Stimulated activated CD4-positive, alpha-beta T cell treated with anti-CD3 and anti-CD28 coated beads, Interleukin-1b, Interleukin-23, amount 100 ng/mL, for 4 hours (primary cell): ENCODE measurements at regions not wholly inside any gene's neighbourhood (a gene's known extent, or its start where the extent isn't known, plus 50 kb on each side); places are given as distances from the start of the nearest gene placed in this dataset.

ENCODE experiments used
- DNase-seq, 2 donors: peaks; one replicate each; pipeline ENCODE4 v3.0.0-alpha.2; 2020; ENCODE audit warnings: low read depth in 2 of 2

- no peak for DNase-seq
These were observed 329.5 kb downstream of the RPS24 start for GRCh38 chr10:78363190-78363589.

- no peak for DNase-seq
These were observed 332.0 kb downstream of the RPS24 start for GRCh38 chr10:78365694-78366093.

DNA sequence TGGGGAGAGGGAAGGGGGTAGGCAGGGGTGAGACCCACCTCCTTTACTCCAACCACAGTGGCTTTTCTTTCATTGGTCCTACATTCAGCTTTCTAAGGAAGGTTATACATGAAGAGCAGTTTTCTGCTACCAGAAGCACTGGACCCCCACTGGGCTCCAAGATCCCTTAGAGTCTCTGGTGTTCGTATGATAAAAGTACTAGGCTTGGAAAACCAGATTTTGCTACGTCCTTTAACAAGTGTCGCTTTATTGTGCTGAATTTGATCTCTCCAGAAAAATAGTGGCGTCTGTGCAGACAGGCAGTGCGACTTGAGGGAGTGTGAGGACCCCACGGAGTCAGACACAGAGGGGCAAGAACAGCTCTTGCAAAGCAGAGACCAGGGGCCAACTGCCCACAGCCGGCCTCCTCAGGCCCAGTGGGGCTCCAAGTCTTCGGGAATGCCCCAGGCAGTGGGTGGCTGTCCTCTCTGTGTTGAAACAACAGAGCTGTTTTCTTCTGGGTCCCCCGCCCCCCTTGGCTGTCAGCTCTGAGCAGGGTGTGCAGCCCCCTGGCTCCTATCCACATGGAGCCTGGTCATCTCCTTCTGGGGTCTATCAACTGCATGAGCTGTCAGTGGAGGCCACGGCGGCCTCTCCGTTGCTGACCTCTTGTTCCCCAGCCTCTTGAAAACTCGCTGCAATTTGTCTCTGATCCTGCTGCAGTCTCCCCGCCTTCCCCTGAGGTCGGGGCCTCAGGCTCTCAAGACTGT is 333.2 kb downstream of the RPS24 start:
- no peak for DNase-seq

- no peak for DNase-seq
These were observed 334.1 kb downstream of the RPS24 start for GRCh38 chr10:78367751-78368150.

DNA sequence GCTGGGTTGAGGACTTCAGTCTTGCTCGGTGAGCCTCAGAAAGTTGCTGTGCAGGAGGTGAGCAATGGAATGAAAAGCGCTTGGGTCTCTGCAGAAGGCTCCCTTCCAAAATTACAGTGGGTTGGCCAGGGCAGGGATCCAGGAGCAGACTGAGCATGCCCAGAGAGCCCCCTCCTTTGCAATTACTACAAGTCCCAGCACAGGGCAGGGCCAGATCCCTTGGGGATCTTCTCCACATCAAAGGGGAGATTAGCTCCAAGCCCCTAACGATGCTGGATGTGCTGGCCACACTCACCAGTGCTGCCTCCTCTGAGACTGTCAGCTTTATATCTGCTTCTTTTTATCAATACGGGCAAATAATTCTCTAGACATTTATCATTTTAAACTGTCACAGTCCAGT is 337.5 kb downstream of the RPS24 start:
- DNase-seq, result no peak

DNA sequence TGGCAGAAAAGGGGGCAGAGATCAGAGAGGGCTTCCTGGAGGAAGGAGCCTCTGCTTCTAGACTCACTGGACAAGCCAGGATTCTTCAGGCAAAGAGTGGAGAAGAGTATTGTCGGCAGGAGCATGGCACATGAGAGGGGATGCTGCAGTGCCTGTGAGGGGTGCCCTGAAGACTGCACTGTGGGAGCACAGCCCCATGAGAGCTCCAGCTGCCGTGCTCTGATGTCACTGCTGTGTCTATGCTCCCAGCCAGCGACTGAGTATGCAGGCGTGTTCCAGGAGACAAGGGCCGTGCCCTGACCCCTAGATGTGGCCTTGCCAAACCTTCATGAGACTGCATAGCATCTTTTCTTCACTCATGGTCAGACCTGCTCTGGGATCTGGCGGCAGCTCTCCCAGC is 339.1 kb downstream of the RPS24 start:
- no peak for DNase-seq

DNA sequence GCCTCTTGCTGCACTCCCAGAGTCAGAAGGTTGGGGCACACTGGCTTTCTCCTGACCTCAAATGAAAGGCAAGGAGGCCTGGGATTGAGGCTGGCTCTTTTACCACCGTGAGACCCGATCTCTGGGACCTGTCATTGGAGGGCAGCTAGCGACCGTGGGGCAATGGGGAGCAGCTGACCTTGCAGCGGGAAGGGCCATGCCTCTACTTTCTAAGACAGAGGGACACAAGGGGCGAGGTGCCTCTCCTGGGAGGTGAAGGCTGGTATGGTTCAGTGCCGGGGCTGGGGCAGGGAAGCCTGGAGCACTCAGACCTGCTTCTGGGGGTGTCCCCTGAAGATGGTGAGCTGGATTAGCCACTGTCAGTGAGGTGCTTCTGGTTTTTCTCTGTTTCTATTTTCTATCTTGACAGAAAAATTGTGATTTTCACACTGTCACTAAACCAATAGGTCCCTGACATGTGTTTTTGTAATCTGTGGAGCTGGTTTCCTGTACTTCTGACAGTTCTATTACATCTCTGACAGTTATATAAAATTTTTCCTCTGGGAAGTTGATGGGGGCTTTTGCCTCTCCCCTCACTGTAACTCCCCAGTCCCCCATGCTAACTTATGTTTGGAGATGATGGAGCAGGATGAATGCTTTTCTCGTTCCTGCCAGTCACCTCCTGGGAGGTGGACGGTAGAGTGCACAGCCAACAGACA is 340.8 kb downstream of the RPS24 start:
- DNase-seq, result no peak

- no peak for DNase-seq
These were observed 342.5 kb downstream of the RPS24 start for GRCh38 chr10:78375854-78376785.

- no peak for DNase-seq
These were observed 343.7 kb downstream of the RPS24 start for GRCh38 chr10:78377356-78377755.

DNA sequence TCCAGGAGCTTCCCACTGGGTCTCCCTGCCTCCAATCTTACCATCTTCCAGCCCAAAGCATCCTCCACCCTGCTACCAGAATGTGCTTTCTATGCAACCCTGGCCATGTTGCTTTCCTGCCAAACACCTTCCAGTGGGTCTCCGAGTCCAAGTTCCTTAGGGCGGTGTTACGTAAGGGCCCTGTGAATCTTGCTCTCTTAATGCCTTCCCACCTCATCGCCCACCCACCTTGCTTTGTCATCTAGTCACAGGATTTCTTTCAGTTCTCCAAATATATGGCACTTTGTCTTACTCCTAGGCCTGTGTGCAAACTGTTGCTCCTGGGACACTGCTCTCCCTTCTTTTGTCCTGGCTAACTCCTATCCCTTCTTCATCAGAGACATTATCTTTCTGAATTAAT is 344.5 kb downstream of the RPS24 start:
- no peak for DNase-seq

- no peak for DNase-seq
These were observed 347.4 kb downstream of the RPS24 start for GRCh38 chr10:78381107-78381506.

- no peak for DNase-seq
These were observed 348.4 kb downstream of the RPS24 start for GRCh38 chr10:78382047-78382446.

- no peak for DNase-seq
These were observed 349.1 kb downstream of the RPS24 start for GRCh38 chr10:78382772-78383171.

DNA sequence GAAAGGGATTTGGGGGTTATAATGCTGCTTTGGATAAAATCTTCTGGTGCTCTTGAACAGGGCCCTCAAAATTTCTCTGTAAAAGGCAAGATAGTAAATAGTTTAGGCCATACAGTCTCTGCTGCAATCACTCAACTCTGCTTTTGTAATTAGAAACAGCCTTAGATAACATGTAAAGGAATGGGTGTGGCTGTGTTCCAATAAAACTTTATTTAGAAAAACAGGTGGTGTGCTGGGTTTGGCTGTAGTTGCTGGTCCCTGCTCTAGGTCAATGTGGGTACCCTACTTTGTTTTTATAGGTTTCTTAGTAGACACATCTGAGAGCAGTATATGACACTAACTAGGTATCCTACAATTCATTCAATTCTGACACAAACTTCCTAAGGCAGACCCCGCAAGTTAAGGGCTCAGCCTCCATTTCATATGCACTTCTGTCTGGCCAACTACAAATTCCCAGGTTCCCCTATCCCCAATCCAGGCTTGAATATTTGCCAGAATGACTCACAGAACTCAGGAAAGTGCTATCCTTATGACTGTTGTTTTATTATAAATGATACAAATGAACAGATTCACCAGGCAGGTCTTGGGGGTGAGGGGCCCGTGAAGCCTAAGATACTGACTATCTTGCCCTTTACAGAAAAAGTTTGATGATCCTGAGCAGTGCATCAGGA is 349.9 kb downstream of the RPS24 start:
- DNase-seq, result no peak

GRCh38 chr10:78384049-78384431 is 350.4 kb downstream of the RPS24 start:
- DNase-seq, result no peak

- no peak for DNase-seq
These were observed 351.9 kb downstream of the RPS24 start for GRCh38 chr10:78385599-78385998.

DNA sequence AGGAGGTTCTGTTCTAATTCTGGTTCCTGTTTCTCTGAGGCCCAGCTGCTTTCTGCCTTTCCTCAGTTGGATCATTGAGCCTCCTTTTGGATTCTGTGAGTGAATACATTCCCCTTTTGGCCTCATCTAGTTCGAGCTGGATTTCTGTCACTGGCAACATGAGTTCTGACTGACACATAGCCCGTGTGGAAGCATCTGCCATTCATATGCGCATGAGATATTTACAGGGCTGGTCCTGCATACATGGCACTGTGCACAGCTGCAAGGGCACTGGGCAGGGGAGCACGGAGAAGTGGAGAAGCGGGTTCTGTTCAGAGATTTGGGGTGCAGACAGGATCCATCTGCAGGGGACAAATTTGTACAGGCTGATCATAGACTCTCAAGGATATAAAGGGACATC is 352.8 kb downstream of the RPS24 start:
- no peak for DNase-seq

GRCh38 chr10:78388331-78389050 is 354.8 kb downstream of the RPS24 start:
- DNase-seq, result no peak

GRCh38 chr10:78389419-78389818 is 355.8 kb downstream of the RPS24 start:
- no peak for DNase-seq

GRCh38 chr10:78390051-78390450 is 356.4 kb downstream of the RPS24 start:
- no peak for DNase-seq

DNA sequence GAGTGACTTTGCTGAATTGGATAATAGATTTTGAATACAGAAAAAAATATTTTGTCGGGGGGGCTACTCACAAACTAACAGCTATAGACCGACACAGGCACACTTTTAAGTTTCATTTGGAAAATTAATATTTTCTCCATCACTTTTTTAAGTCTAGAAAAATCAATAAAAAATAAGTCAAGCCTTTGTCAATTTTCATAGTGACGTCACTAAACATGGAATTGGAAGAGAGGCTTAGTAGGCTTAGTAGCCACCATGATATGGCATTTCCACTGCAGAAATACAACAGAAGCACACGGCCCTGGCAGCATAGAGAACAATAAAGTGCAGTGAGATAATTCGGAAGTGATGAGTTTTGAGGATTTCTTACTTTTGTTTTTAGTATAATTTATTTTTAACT is 357.2 kb downstream of the RPS24 start:
- no peak for DNase-seq
